Brain microvascular endothelial cell (primary cell): ENCODE measurements at regions not wholly inside any gene's neighbourhood (a gene's known extent, or its start where the extent isn't known, plus 50 kb on each side); places are given as distances from the start of the nearest gene placed in this dataset.

Experiments
- DNase-seq: peaks from one replicate; pipeline ENCODE4 v3.0.0-alpha.2; 2020
- H3K27ac ChIP-seq: fragments of 250-450 bp; sonication (Bioruptor Pico); 2 replicates; pipeline ENCODE4 v1.5.1; 2020; ENCODE audit warnings: mild to moderate bottlenecking, moderate library complexity
- H3K27me3 ChIP-seq: fragments of 250-450 bp; sonication (Bioruptor Pico); replicated peaks from 2 replicates; pipeline ENCODE4 v1.5.1; 2020; ENCODE audit warnings: mild to moderate bottlenecking
- H3K36me3 ChIP-seq: fragments of 250-450 bp; sonication (Bioruptor Pico); replicated peaks from 2 replicates; pipeline ENCODE4 v1.5.1; 2020; ENCODE audit warnings: mild to moderate bottlenecking
- H3K4me3 ChIP-seq: 2 replicates; pipeline ENCODE4 v1.5.1; 2011; ENCODE audit warnings: low read depth, mild to moderate bottlenecking, control low read depth, low read length, moderate library complexity
- CTCF ChIP-seq: IDR thresholded peaks from 2 replicates; pipeline ENCODE4 v1.5.1; 2011; ENCODE audit warnings: low read depth, mild to moderate bottlenecking, moderate library complexity, low read length, control low read depth, inconsistent platforms; ENCODE audit errors: missing control alignments
- in situ Hi-C: cut with HindIII; loops from 2 replicates; pipeline ENCODE4 v1.10.0; 2017; ENCODE audit warnings: low sequenced_read_pairs, low pct_ligation_motif_present

GRCh38 chr7:126303926-126304325 is 948.8 kb downstream of the GRM8 start:
- H3K27ac ChIP-seq: no peak overlapping the region
- TF ChIP-seq CTCF: no peak
- H3K4me3 ChIP-seq: no peak overlapping the region
- DNase-seq: no peak
- H3K27me3 ChIP-seq: no peaks in the 10 kb centered on the region
- in situ Hi-C loops: no loop called here
- H3K36me3 ChIP-seq: no peaks in the 10 kb centered on the region

- no peak overlapping the region for H3K4me3 ChIP-seq
- no peak for DNase-seq
- no peak overlapping the region for H3K27ac ChIP-seq
- no peaks in the 10 kb centered on the region for H3K27me3 ChIP-seq
- H3K36me3 ChIP-seq: no peaks in the 10 kb centered on the region
- no peak for TF ChIP-seq CTCF
- in situ Hi-C loops: no loop called here
Observed at GRCh38 chr7:126302639-126303038, 950.1 kb downstream of the GRM8 start.

- Histone ChIP-seq H3K27ac (no peak overlapping the region), H3K4me3 (no peak overlapping the region), H3K36me3 (no peaks in the 10 kb centered on the region), H3K27me3 (no peaks in the 10 kb centered on the region)
- in situ Hi-C loops: no loop called here
- DNase-seq: no peak
- no peak for TF ChIP-seq CTCF
Observed at GRCh38 chr7:126286317-126286716, 966.4 kb downstream of the GRM8 start.

- DNase-seq: no peak
- no peak overlapping the region for H3K27ac ChIP-seq
- H3K4me3 ChIP-seq: no peak overlapping the region
- in situ Hi-C loops: no loop called here
- H3K27me3 ChIP-seq: no peaks in the 10 kb centered on the region
- no peaks in the 10 kb centered on the region for H3K36me3 ChIP-seq
- no peak for TF ChIP-seq CTCF
Observed at GRCh38 chr7:126236261-126236660, 1016.5 kb downstream of the GRM8 start.

GRCh38 chr7:126228356-126229061 is 1024.2 kb downstream of the GRM8 start:
- Histone ChIP-seq H3K27ac (no peak overlapping the region), H3K36me3 (no peaks in the 10 kb centered on the region), H3K27me3 (no peaks in the 10 kb centered on the region), H3K4me3 (no peak overlapping the region)
- TF ChIP-seq CTCF: no peak
- no peak for DNase-seq
- in situ Hi-C loops: no loop called here

- H3K27me3 ChIP-seq: no peaks in the 10 kb centered on the region
- H3K27ac ChIP-seq: no peak overlapping the region
- no peak for TF ChIP-seq CTCF
- in situ Hi-C loops: no loop called here
- DNase-seq: no peak
- no peaks in the 10 kb centered on the region for H3K36me3 ChIP-seq
- H3K4me3 ChIP-seq: no peak overlapping the region
Observed at GRCh38 chr7:126227643-126228042, 1025.1 kb downstream of the GRM8 start.
